Retinal pigment epithelial cell (primary cell): ENCODE measurements at regions not wholly inside any gene's neighbourhood (a gene's known extent, or its start where the extent isn't known, plus 50 kb on each side); places are given as distances from the start of the nearest gene placed in this dataset.

ENCODE experiments used
- DNase-seq: peaks from one replicate; pipeline ENCODE4 v3.0.0-alpha.2; 2010; ENCODE audit warnings: low read depth
- H3K4me3 ChIP-seq: 2 replicates; pipeline ENCODE4 v1.5.1; 2011; ENCODE audit warnings: mild to moderate bottlenecking, low read length, control low read depth, moderate library complexity
- CTCF ChIP-seq: conservative IDR thresholded peaks from 2 replicates; pipeline ENCODE4 v1.5.1; 2011; ENCODE audit warnings: low read depth, low read length, control low read depth, inconsistent platforms

DNA sequence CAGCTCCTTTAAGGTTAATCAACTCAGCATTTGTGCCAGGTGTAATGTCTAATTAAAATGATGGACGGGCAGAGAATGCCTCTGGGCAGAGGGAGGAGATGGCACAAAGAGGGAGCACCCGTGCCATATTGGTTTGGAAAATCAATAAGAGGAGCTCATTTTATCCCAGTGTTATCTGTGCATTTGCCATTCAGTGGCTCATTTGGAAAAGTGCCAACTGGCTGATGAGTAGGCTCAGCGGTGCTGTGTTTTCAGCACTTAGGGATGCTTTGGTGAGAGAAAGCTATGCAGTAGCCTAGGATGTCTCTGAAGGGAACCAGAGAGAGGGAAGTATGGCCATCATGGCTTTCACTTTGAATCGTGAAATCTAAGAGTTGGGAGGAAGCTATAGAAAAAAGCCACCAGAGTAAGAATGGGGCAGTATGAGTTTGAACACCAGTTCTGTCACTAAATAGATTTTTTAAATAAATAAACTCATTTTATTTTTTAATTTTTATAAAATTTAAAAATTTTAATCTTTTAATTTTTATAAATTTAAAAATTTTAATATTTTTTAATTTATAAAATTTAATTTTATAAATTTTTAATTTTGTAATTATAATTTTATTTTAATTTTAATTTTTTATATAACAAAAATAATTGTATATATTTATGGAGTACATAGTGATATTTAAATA, 472.8 kb downstream of the BRINP1 start:
- DNase-seq: no peak
- no peak for TF ChIP-seq CTCF
- no peak overlapping the region for H3K4me3 ChIP-seq

DNA sequence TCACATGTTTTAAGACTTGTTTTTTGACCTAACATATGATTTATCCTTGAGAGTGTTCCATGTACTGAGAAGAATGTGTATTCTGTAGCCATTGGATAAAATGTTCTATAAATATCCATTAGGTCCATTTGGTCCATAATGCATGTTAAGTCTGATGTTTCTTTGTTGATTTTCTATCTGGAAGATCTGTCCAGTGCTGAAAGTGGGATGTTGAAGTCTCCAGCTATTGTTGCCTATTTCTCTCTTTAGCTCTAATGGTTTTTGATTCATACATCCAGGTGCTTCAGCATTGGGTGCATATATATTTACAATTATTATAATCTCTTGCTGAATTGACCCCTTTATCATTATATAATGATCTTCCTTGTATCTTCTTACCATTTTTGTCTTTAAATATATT, 451.1 kb downstream of the BRINP1 start:
- H3K4me3 ChIP-seq: no peak overlapping the region
- no peak for TF ChIP-seq CTCF
- no peak for DNase-seq

DNA sequence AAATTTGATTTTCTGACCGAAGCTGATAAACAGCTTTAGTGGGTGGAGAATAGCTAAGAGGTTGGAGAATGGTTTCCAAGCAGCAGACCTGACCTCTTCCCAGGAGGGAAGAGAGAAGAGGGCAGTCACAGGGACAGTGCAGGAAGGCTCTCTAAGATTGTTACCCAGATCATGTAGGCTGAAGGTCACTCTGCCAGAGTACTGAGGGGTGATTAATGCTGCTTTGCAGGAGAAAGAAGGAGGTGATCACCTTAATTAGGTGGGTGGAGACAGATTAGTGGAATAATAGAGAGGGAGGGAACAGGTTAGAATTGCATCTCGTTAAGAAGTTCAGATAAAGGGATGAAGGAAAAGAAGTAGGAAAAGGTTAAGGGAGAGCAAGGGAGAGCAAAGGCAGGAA, 440.5 kb downstream of the BRINP1 start:
- no peak overlapping the region for H3K4me3 ChIP-seq

DNA sequence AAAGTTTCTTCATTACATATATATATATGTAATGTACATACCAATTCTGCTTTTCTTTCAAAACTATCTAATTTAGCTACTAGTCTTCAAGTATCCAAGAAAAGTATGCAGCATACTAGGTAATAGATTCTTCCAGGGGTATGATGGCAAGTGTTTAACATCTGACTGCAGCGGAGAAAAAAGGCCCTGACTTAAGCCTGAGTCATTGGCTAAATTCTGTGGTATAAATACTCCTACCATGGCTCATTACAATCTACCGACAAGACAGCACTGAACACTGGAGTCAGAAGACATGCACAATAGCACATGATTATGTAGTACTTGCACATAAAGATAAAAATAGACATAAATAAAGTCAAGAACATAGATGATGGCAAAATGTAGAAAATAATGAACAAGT, 439.9 kb downstream of the BRINP1 start:
- DNase-seq: peak; percentile 84
- no peak for TF ChIP-seq CTCF
- no peak overlapping the region for H3K4me3 ChIP-seq

More for the DNA sequence above, 440.5 kb downstream of the BRINP1 start:
- peak; percentile 15 for DNase-seq
- TF ChIP-seq CTCF: no peak

DNA sequence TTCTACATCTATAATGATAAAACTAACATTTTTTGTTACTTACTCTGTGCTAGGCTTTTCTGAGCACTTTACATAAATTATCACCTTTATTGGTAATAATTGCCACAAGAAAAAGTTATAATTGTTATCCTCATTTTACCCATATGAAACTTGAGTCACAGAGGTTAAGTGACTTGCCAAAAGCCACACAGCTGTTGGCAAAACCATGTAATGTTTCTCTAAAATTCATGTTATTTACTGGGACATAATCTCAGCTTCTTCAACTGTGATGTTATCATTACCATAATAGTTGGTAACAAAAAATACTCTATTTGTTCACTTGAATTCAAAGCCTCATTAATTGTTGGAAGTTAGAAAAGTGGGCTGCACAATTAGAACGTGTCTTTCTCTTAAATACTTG, 437.3 kb downstream of the BRINP1 start:
- no peak for TF ChIP-seq CTCF
- DNase-seq: no peak
- no peak overlapping the region for H3K4me3 ChIP-seq

DNA sequence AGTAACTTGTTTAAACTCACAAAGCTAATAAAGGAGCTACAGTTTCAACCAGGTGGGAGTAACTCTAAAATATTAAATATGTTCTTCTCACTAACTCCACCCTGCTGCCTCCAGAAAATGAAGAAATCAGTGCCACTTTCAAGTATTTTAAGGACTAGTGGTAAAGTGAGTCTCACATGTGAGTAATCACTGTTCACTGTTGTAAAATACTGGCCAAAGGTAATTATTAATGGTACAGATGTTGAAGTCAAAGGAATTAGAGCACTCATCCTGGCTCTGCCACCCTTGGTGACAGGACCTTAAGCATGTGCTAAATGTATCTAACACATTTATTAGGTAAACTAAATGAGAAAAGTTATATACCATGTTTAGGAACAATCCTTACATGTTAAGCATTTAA, 430.7 kb downstream of the BRINP1 start:
- H3K4me3 ChIP-seq: no peak overlapping the region
- DNase-seq: no peak
- no peak for TF ChIP-seq CTCF

- H3K4me3 ChIP-seq: no peak overlapping the region
- no peak for TF ChIP-seq CTCF
- no peak for DNase-seq
Observed at GRCh38 chr9:118940473-118940872, 428.8 kb downstream of the BRINP1 start.
